ENCODE measurements at regions not wholly inside any gene's neighbourhood (a gene's known extent, or its start where the extent isn't known, plus 50 kb on each side); places are given as distances from the start of the nearest gene placed in this dataset.

DNA sequence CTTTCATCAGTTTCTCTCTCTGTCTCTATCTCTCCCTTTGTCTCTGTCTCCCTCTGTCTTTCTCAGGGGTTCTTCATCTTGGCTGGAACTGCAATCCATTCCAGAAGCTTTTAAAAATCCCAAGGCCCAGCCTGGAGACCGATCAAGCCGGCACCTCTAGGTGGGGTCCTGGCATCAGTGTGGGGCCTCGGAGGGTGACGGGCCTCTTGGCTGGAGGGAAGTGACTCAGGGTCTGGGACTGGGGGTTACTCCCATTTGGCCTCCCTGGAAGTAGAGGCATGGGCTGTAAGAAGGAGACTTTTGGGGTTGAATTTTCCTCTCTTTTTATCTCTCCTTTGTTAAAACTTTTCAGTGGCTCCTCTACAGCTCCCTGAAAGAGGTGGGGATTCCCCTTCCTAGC, 52.8 kb upstream of the OTOF start:
- TF ChIP-seq POLR2A (IDR thresholded peaks at IDR 0.05) (no peak), CTCF (IDR thresholded peaks at IDR 0.05) (no peak)

Measured in right lobe of liver (tissue), 4 donors.